Brain microvascular endothelial cell (primary cell): ENCODE measurements at regions not wholly inside any gene's neighbourhood (a gene's known extent, or its start where the extent isn't known, plus 50 kb on each side); places are given as distances from the start of the nearest gene placed in this dataset.

Experiments used
- DNase-seq: peaks from one replicate; pipeline ENCODE4 v3.0.0-alpha.2; 2020
- H3K27ac ChIP-seq: fragments of 250-450 bp; sonication (Bioruptor Pico); 2 replicates; pipeline ENCODE4 v1.5.1; 2020; ENCODE audit warnings: mild to moderate bottlenecking, moderate library complexity
- H3K27me3 ChIP-seq: fragments of 250-450 bp; sonication (Bioruptor Pico); replicated peaks from 2 replicates; pipeline ENCODE4 v1.5.1; 2020; ENCODE audit warnings: mild to moderate bottlenecking
- H3K36me3 ChIP-seq: fragments of 250-450 bp; sonication (Bioruptor Pico); replicated peaks from 2 replicates; pipeline ENCODE4 v1.5.1; 2020; ENCODE audit warnings: mild to moderate bottlenecking
- H3K4me3 ChIP-seq: 2 replicates; pipeline ENCODE4 v1.5.1; 2011; ENCODE audit warnings: low read depth, mild to moderate bottlenecking, control low read depth, low read length, moderate library complexity
- CTCF ChIP-seq: IDR thresholded peaks from 2 replicates; pipeline ENCODE4 v1.5.1; 2011; ENCODE audit warnings: low read depth, mild to moderate bottlenecking, moderate library complexity, low read length, control low read depth, inconsistent platforms; ENCODE audit errors: missing control alignments
- in situ Hi-C: cut with HindIII; loops from 2 replicates; pipeline ENCODE4 v1.10.0; 2017; ENCODE audit warnings: low sequenced_read_pairs, low pct_ligation_motif_present

- peak; percentile 31 for DNase-seq
These were observed 159.3 kb upstream of the GRK3 start for GRCh38 chr22:25404928-25405816.

GRCh38 chr22:25405841-25406509 is 158.5 kb upstream of the GRK3 start:
- Histone ChIP-seq H3K27ac (no peak overlapping the region), H3K36me3 (no peaks in the 10 kb centered on the region), H3K27me3 (no peaks in the 10 kb centered on the region), H3K4me3 (peak overlapping the region; percentile 58)
- no peak for DNase-seq
- TF ChIP-seq CTCF: no peak
- in situ Hi-C loops: no loop called here

More at GRCh38 chr22:25404928-25405816, 159.3 kb upstream of the GRK3 start:
- Histone ChIP-seq H3K27me3 (no peaks in the 10 kb centered on the region), H3K27ac (no peak overlapping the region), H3K36me3 (no peaks in the 10 kb centered on the region), H3K4me3 (peak overlapping the region; percentile 64)
- no peak for TF ChIP-seq CTCF
- in situ Hi-C loops: no loop called here

- Histone ChIP-seq H3K27me3 (no peaks in the 10 kb centered on the region), H3K4me3 (no peak overlapping the region), H3K36me3 (no peaks in the 10 kb centered on the region), H3K27ac (no peak overlapping the region)
- in situ Hi-C loops: no loop called here
- TF ChIP-seq CTCF: no peak
- DNase-seq: no peak
These were observed 157.8 kb upstream of the GRK3 start for GRCh38 chr22:25406510-25407210.

GRCh38 chr22:25407226-25407858 is 157.1 kb upstream of the GRK3 start:
- TF ChIP-seq CTCF: no peak
- Histone ChIP-seq H3K4me3 (no peak overlapping the region), H3K27me3 (no peaks in the 10 kb centered on the region), H3K27ac (no peak overlapping the region), H3K36me3 (no peaks in the 10 kb centered on the region)
- in situ Hi-C loops: no loop called here
- DNase-seq: no peak

- Histone ChIP-seq H3K36me3 (no peaks in the 10 kb centered on the region), H3K4me3 (no peak overlapping the region), H3K27ac (no peak overlapping the region), H3K27me3 (no peaks in the 10 kb centered on the region)
- no peak for TF ChIP-seq CTCF
- DNase-seq: no peak
- in situ Hi-C loops: no loop called here
These were observed 156.6 kb upstream of the GRK3 start for GRCh38 chr22:25407859-25408229.
